Stimulated activated CD8-positive, alpha-beta memory T cell treated with anti-CD3 and anti-CD28 coated beads, Interleukin-2, amount 100 ng/mL, for 48 hours (primary cell): ENCODE measurements at regions not wholly inside any gene's neighbourhood (a gene's known extent, or its start where the extent isn't known, plus 50 kb on each side); places are given as distances from the start of the nearest gene placed in this dataset.
A peak's percentile ranks its signal among the peaks of the same experiment; 100 is the strongest.

Experiments
- DNase-seq, 2 donors: peaks; one replicate each; pipeline ENCODE4 v3.0.0-alpha.2; 2020; ENCODE audit warnings: low read depth in 2 of 2

- no peak for DNase-seq
Observed at GRCh38 chrX:9315086-9315485, 149.8 kb upstream of the TBL1X start.

- no peak for DNase-seq
Observed at GRCh38 chrX:9316096-9316495, 148.8 kb upstream of the TBL1X start.

GRCh38 chrX:9317176-9317575 lies 147.7 kb upstream of the TBL1X start:
- no peak for DNase-seq

GRCh38 chrX:9318213-9318612 lies 146.6 kb upstream of the TBL1X start:
- DNase-seq, result no peak

GRCh38 chrX:9318766-9319165 lies 146.1 kb upstream of the TBL1X start:
- DNase-seq, result no peak

GRCh38 chrX:9320940-9321339 lies 143.9 kb upstream of the TBL1X start:
- DNase-seq, result no peak

- no peak for DNase-seq
Observed at GRCh38 chrX:9324676-9325075, 140.2 kb upstream of the TBL1X start.

- DNase-seq, result no peak
Observed at GRCh38 chrX:9326369-9326768, 138.5 kb upstream of the TBL1X start.

GRCh38 chrX:9327086-9327746 lies 137.6 kb upstream of the TBL1X start:
- DNase-seq, result no peak

GRCh38 chrX:9327747-9328145 lies 137.1 kb upstream of the TBL1X start:
- no peak for DNase-seq

GRCh38 chrX:9329056-9329455 lies 135.8 kb upstream of the TBL1X start:
- no peak for DNase-seq

GRCh38 chrX:9330249-9330982 lies 134.4 kb upstream of the TBL1X start:
- no peak for DNase-seq

GRCh38 chrX:9333873-9334560 lies 130.8 kb upstream of the TBL1X start:
- no peak for DNase-seq

- no peak for DNase-seq
Observed at GRCh38 chrX:9335251-9335650, 129.6 kb upstream of the TBL1X start.

GRCh38 chrX:9336456-9336855 lies 128.4 kb upstream of the TBL1X start:
- DNase-seq, result no peak

- DNase-seq, result no peak
Observed at GRCh38 chrX:9337046-9337445, 127.8 kb upstream of the TBL1X start.

- DNase-seq, result no peak
Observed at GRCh38 chrX:9338986-9339385, 125.9 kb upstream of the TBL1X start.

GRCh38 chrX:9339603-9340491 lies 125.0 kb upstream of the TBL1X start:
- no peak for DNase-seq

- no peak for DNase-seq
Observed at GRCh38 chrX:9340598-9341290, 124.1 kb upstream of the TBL1X start.

- peak in 1 of 2 donors; percentile 27 for DNase-seq
Observed at GRCh38 chrX:9341291-9342201, 123.3 kb upstream of the TBL1X start.
